ENCODE measurements at regions not wholly inside any gene's neighbourhood (a gene's known extent, or its start where the extent isn't known, plus 50 kb on each side); places are given as distances from the start of the nearest gene placed in this dataset.
A peak's percentile ranks its signal among the peaks of the same experiment; 100 is the strongest.

DNA sequence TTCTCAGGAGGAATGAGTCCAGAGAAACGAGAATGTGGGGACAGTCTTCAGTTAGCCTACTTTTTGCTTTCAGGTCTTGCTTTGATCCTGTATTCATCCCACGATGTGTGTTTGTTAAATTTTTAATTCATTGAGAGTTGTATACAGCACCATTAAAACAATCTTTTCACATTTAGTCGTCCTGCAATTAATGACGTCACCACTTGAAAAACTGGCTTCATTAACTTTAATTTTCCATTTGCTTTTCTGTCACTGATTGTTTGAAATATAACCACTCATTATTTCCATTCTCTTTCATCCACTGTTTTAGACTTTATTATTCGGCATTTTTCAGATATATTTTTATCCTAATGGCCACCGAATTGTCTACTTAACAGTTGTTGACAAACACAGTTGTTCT is 146.9 kb downstream of the TFEC start:
- no peak for DNase-seq

DNA sequence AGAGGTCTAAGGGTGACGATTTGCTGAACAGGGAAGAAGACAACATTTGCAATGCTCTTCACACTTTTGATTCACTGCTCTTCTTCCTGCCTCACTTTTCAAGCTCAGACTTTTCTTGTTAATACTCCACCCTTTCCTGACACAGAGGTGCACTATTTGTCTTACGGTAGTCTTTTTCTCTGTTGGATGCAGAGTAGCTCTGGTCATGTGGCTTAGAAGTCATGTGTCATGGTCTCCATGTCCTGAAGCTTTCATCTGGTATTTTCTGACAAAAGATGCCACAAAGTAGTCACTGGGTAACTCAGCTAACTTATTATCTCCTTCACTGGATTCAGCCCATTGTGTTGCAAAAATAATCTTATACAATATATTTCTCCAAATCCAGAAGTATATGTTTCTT is 149.1 kb downstream of the TFEC start:
- DNase-seq = no peak

DNA sequence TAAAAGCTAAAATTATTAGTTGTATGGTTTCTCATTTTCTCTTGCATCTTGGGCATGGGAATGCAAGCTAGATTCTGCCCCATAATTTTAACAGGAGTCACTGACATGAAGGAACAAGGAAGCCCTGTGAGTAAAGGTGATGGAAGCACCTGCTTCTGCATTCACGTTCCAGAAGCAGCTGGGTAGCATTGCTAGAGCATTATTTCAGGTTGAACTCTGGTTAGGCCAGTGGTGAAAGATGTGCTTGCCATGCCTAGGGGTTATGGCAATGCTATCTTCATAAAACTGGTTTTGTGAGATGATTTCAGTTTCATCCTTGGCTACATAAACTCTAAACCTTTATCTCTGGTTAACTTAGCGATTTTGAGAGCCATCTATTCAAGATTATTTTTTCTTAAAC is 151.4 kb downstream of the TFEC start:
- no peak for DNase-seq

DNA sequence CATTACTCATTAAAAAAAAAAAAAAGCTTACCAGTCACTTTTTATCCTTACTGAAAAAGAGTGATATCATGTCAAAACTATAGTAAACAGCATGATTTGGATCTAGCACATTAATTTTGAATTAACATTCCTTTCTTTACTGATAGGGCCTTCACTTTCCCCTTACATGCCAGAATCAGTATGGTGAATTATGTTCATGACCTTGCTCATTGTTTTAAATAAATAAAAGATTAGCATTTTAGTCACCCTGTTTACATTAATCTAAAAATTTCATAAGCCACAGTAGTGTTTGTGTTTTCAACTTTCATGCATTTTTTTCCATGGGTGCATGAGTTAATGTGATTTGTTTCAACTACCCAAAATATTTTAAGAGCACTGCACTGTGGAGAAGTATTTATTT is 160.8 kb downstream of the TFEC start:
- DNase-seq = no peak

DNA sequence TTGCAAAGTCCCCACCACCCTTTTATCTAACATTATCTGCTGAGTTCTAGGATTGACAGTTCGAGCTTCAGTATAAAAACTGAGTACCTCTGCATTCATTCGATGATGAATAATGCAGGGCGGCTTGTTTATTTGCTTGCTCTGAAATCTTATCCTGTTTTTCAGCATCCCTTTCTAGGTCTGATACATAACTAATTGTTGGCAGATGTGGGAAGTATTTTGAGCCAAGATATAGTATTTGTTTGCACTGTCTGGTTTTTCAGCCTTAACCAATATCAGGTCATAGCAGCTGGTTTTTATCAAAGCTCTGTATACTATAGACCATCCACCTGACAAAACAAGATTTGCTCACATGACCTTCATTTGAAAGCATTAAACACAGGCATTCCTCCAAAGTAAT is 161.4 kb downstream of the TFEC start:
- peak; percentile 9 for DNase-seq

DNA sequence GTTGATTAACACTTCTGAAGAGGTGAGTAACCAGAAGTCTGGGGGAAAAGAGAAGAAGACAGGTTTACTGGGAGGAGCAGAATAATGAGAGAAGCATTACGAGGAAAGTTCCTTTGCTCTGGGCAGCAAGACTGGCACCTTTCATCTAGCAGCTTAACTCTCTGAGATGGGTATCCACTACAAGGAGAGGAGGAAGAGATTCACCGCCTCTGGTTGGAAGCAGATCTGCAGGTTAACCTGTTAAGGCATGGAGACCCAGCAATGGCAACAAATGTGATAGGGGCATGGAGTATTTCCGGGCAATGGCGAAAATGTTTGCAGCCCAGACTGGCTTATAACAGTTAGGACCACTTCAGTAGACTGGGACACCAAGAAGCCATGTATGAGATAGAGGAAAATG is 162.2 kb downstream of the TFEC start:
- DNase-seq = no peak

DNA sequence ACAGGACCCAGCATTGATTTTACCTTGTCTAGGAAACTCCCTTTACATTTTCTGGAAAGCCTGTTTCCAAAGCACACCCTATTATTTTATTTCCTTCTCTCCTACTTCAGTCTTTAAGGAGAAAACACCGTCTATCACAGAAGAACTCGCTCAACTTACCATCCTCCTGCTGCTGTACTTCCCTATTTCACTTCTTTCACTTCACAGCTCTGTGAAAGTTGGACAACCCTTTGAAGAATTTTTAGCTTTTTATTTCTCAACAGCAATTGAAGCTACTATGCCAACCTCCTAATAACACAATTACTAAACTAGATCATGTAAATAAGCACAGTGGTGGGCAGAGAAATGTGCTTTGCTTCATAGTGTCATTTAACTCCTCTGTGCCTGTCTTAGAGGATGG is 166.5 kb downstream of the TFEC start:
- DNase-seq = no peak

DNA sequence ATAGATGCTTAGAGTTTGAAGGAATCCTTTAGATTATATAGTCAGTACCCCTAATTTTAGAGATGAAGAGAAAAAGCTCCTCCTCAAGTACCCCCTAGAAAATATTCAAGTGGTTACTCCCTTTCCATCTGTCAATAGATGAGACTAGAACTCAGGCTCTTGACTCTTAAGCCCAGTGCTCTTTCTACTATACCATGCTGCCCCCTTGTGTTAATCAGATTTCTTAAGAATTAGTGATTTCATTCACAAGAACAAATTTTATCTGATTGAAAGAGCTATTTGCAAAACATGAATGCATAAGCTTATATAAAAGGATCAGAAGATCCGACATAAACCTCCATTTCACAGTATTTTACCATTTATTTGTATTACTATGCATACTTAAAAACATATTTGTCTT is 179.3 kb downstream of the TFEC start:
- peak; percentile 54 for DNase-seq

DNA sequence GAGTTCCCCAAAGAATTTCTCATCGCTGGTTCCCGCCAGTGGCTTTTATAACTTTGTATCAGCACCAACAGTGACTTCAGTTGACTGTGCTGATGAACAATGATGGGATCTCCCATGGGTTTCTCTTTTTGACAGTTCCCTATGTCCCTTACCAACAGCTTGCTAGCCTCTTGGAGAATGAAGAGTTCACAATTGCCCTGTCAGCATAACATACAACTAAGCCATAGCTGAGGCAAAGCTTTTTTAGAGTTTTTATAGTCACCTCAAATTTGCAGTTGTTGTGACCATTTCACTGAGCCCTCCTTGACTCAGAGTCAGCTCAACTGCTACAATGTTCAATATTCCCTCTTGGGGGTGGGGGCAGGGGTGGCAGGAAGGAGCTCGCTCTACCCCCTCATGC is 179.8 kb downstream of the TFEC start:
- no peak for DNase-seq

DNA sequence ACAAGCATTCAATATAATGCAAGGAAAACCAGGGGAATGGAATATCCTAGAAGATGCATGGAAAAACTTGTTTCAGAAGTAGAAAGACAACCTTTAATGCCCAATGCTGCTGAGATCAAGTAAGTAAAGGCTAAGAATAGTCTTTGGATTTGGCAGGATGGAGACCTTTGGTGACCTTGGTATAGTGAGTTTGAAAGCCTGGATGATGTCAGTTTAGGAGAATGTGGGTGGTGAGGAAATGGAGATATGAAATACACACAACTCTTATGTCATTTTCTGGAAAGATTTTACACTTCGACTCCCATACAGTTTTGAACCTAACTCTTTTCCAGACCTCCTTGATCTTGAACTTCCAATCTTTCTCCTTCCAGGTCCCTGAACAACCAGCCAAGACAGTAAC is 185.7 kb downstream of the TFEC start:
- DNase-seq = no peak

DNA sequence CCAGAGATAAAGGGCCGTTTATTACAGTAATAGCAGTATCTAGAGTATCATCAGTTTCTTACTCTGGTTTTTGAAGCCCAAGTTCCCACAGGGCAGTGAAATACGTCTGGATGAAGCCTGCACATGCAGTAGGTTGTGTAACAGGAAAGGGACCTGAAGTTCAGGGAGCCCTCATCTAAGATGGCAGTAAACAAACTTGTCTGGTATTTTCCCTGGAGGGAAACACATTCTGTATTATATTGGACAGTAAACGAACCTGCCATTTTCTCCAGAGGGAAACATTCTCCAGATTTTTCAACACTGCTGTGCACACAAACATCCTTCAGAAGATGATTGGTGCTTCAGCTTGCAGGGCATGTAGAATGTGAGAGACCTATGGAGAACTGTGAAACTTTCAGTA is 189.9 kb downstream of the TFEC start:
- DNase-seq = no peak

DNA sequence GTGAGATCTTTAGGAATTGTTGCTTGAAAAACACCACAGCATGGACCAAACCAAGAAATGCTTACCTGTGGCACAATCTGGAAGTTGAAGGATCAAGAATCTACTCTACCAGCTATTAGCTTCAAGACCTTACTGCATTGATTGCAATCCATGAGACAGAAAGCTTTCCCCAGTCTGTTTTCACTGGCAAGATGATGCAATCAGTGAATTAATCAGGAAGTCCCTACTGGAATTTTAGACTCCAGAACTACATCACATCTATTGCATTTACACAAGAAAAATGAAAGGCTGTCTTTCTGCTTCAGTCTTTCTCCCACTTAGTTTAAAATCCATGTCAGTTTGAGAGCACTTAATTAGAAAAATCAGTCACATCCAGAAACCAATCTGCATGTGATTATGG is 191.7 kb downstream of the TFEC start:
- DNase-seq = no peak

DNA sequence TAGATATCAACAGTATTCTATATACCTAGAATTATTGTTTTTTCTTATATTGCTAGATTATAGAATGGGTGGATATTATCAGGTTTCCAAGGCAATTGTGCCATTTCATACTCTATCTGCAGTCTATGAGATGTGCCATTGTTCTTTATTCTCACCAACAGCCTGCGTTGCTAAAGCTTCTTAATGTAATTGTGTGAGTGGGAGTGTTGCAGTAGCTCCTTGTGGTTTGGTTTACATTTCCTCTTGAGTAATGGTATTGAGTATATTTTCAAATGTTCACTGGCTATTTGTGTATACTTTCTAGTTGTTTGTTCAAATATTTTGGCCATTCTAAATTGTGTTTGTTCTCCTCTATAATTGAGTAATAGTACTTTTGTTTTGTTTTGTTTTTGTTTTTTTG is 199.2 kb downstream of the TFEC start:
- DNase-seq = no peak

DNA sequence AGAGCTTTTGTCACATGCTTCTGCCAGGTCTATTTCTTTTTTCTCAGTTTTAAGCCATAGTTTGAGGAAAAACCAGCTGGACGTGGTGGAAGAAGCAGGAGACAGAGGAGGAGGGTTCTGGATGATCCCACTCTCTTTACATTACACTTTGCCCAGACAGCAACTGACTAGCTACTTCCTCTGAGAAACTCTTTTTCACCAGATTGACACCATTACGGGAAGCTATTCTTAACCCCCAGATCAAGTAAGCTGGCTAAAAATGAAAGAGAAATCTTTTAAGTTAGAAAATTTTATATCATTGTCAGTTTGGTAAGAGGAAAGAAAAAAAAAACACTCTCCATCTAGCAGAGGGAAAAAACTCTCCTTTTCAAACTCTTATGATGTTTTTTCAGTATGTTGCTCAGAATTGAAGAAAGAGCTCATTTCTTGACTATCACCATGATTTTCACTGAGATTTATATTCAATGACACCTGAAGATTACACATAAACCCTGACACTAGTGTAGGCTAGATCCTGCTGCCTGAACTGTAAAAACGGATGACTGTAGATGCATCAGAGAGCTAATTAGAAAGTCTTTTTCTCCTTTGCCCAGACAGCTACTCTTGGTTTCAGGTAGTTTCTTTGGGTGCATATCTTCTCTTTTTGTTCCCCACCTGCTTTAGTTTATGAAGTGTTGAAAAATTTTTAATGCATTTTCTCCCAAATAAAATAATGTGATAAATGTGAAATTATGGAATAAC is 203.1 kb downstream of the TFEC start:
- DNase-seq = no peak

DNA sequence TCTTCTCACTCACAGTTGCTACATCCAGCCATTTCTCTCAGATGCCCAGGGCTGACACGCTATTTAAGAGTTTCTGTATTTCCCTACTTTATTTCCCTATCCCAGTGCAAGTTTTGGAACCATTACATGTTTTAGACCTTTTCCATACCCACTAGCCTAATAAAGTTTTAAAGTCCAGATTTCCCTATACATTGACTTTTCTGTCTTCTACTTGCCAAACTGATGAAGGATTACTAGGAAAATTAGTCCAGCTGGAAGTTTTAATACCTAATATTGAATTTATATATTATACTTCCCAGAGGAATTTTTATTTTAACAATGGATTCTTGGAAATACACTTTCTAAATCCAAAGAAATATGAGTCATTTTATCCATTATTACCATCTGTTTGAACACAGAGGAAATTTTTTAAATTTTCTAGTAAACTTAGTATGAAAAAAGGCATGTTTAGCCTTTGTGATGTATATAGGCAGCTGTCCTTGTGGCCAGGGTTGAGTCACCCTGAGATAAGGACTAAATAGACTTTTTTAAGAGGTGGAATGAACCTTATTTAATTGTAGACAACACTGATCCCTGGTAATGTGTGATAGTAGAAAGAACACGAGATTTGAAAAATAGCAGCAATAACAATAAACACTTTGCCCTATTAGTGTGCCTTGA is 205.0 kb downstream of the TFEC start:
- DNase-seq = no peak

DNA sequence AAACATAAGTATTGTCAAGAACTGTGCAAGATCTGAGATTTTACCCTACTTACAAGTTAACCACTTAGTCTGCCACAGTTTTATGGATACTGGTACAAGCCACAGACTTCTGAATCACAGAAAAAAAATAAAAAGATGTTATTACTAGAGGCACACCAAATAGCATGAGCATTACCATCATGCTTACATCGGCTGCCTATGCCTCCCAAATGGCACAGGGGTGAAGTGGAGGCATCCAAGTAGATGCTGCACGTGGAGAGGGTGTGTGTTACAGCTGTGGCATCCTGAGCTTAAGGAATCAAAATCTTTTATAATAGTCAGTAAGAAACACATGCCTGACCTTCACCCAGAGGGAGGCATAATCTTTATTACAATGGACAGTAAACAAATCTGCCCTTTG is 207.8 kb downstream of the TFEC start:
- no peak for DNase-seq

DNA sequence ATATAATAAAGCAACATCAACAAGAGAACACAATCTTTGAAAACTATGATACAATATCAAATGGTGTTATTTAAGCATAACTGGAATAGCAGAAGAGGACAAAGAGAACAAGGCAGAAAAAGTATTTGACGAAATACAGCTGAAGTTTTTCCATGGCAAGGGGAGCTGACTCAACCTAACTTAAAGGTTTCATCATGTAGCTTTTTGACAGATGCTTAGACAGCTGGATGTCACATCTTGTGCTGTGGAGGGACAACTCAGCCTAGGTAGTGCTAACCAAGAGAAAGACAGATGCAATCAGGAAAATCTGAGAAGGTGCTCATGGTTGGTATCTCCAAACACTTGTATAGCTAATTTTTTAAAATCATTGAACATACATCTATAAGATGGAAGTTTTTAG is 208.2 kb downstream of the TFEC start:
- DNase-seq = no peak

DNA sequence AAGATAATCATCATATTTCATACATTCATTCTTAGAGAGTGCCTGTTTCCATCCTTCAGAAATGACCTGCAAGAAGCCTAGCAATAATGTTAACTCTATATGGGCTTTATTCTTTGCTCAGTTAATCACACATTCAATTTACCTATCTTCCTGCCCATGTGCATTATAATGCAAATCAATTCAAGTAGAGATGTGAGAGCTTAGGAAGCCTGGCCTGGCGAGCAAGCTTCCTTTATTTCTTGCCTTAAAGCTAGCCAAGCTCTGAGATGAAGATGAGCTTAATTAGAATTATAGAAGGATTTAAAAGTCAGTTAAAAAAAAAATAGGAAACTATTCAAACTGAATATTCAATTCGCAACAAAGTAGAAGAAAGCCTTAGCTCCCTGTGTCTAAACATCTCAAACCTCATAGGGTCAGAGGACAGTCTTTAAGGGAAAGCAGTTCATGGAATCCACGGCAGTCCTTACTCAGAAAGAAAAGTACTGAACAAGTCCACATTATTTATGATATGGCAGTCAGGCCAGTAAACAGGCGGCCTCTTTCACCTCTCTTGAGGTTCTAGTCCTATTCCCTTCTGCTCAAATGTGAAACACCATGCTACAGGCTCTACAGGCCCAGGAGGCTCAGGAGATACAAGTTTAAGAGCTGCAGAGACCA is 214.1 kb downstream of the TFEC start:
- no peak for DNase-seq

DNA sequence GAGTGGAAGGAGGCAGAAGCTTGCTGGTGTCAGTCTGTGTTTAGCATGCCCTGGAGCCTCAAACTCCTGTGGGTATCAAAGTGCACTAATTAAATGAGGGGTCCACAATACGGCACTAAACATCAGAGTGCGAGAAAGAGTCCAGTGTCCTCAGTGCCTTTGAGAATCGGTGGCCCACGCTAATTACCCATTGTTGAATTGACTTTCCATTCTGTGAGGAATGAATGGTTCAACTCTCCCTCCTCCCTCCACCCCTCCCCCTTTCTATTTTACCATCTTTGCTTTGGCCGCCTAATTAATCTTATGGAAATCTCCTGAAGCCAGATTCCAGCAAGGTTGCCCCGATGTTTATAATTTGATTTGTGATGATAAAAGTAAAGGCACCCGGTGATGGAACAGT is 217.8 kb downstream of the TFEC start:
- peak; percentile 6 for DNase-seq

DNA sequence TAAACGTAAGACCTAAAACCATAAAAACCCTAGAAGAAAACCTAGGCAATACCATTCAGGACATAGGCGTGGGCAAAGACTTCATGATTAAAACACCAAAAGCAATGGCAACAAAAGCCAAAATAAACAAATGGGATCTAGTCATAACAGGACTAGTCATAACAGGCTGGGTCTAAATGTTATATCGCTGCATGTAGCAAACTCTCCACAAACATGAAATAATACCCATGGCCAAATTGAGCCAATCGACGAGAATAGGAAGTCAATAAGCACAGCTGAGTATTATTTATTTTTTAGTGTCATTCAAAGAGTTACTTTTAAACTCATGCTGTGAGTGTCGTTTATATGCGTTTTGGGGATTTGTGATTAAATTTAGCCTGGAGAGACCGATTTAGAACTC is 225.1 kb downstream of the TFEC start:
- peak; percentile 79 for DNase-seq

DNA sequence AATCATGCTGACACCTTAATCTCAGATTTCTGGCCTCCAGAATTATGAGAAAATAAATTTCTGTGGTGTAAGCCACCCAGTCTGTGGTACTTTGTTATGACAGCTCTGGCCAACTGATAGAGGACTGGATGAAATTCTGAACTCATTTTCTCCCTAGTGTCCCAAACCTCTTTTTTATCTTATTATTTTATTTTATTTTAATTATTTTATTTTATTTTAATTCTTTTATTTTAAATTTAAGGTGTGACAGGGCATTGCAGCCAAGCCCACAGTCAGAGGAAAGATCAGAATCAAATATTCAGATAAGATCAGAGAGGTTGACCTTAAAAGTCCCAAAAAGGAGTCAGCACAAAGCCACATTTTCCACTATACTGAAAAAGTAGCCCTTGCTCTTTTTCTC is 228.1 kb downstream of the TFEC start:
- DNase-seq = no peak

DNA sequence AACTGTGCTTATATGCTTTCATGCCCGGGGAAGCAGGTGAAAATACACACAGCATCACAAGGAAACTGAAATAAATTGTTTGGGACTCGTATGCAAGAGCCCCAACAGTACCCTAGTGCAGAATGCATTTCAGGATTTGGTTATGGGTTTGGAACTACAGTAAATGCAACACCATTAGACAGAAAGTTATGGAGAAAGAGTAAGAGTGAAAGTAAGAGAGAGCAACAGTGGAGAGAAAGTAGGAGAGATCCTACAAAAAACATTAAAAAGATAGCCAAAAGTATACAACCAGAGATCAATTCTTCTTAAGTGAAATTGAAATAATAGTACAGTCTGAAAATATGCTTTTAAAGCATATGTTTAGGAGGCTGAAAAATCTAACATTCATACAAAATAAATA is 231.1 kb downstream of the TFEC start:
- DNase-seq = no peak

DNA sequence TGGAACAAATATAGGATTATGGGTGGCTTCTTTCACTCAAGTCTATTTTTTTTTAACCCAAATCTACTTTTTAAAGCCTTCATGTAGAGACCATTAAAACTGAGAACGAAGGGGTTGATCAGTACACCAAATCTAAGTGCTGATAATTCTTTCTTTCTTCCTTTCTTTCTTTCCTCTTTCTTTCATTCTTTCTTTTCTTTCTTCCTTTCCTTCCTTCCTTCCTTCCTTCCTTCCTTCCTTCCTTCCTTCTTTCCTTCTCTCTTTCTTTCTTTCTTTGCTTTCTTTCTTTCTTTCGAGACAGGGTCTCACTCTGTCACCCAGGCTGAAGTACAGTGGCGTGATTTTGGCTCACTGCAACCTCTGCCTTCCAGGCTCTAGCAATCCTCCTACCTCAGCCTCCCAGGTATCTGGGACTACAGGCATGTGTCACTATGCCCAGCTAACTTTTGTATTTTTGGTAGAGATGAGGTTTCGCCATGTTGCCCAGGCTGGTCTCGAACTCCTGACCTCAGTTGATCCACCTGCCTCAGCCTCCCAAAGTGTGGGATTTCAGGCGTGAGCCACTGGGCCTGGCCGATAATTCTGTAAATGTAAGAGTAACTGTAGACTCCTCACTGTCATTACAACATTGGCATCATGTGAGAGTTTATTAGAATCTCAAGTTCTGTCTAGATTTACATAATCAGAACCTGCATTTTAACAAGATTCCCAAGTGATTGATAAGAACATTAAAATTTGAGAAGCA is 236.4 kb downstream of the TFEC start:
- DNase-seq = no peak

DNA sequence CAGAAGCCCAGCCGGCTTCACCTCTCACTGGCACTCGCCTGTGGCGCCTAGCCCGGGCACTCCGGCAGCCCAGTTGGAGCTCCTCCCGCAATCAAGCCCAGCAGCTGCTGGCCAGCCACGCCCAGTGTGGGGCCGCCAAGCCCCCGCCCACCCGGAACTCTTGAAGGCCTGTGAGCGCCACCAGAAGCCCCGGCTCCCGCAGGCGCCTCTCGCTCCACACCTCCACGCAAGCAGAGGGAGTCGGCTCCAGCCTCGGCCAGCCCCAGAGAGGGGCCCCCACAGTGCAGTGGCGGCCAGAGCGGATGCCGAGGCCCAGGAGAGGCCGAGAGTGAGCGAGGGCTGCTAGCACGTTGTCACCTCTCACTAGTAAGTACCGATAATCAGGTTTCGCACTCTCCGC is 240.7 kb downstream of the TFEC start:
- no peak for DNase-seq

Measured in COR-L47 (cell line).